ENCODE measurements at regions not wholly inside any gene's neighbourhood (a gene's known extent, or its start where the extent isn't known, plus 50 kb on each side); places are given as distances from the start of the nearest gene placed in this dataset.

GRCh38 chr15:60184579-60184978 is 180.5 kb downstream of the FOXB1 start:
- TF ChIP-seq CTCF (IDR thresholded peaks at IDR 0.05) (no peak), POLR2A (IDR thresholded peaks at IDR 0.05) (no peak)
